Vagina (tissue), 2 donors: ENCODE measurements at regions not wholly inside any gene's neighbourhood (a gene's known extent, or its start where the extent isn't known, plus 50 kb on each side); places are given as distances from the start of the nearest gene placed in this dataset. TPM values are rescaled to one million over a fixed set of nuclear protein-coding genes. Genes with fewer than 3 reads are reported as not detected.

Source experiments
- DNase-seq, 2 donors: peaks; one replicate each; pipeline ENCODE4 v3.0.0-alpha.2; 2017; ENCODE audit errors: extremely low spot score in 2 of 2
- H3K27ac ChIP-seq: fragments of 200-600 bp; sonication (generic); one replicate; pipeline ENCODE4 v1.5.1; 2019
- H3K27me3 ChIP-seq: fragments of 200-600 bp; sonication (generic); one replicate; pipeline ENCODE4 v1.5.1; 2019
- H3K36me3 ChIP-seq, 2 donors: fragments of 200-600 bp; sonication (generic); one replicate each; pipeline ENCODE4 v1.5.1; 2017 to 2019
- H3K4me1 ChIP-seq: fragments of 200-600 bp; sonication (generic); one replicate; pipeline ENCODE4 v1.5.1; 2019
- H3K4me3 ChIP-seq, 2 donors: fragments of 200-600 bp; sonication (generic); 1 replicate in 1 of 2; 2 replicates in 1 of 2; pipeline ENCODE4 v1.5.1; 2016 to 2019
- H3K9me3 ChIP-seq: fragments of 200-600 bp; sonication (generic); one replicate; pipeline ENCODE4 v1.5.1; 2019
- POLR2A ChIP-seq, 2 donors: fragments of 450-650 bp; IDR thresholded peaks; one replicate each; pipeline ENCODE4 v1.6.1; 2017; ENCODE audit warnings: antibody characterized with exemption in 2 of 2, mild to moderate bottlenecking in 2 of 2, moderate library complexity in 2 of 2
- POLR2AphosphoS5 ChIP-seq, 2 donors: sonication (generic); formaldehyde crosslinking; IDR thresholded peaks; one replicate each; pipeline ENCODE4 v1.9.0; 2017; ENCODE audit warnings: antibody characterized with exemption in 2 of 2, mild to moderate bottlenecking in 2 of 2, low read depth in 1 of 2; ENCODE audit not compliant: insufficient read depth in 1 of 2
- intact Hi-C: fragments of 100-400 bp; cut with DNase I; formaldehyde crosslinking; loops from one replicate; pipeline ENCODE4 v1.15.1; 2023
- microRNA-seq: library from miRNA; unstranded; fragments of <30 nt; microRNA quantifications from one replicate; pipeline ENCODE4, GENCODE V29; 2017; ENCODE audit warnings: borderline number of aligned reads, borderline replicate concordance
- small RNA-seq: library from RNA; depleted of rRNA; stranded (forward); fragments of <200 nt; gene quantifications from one replicate; pipeline ENCODE3, GENCODE V24; 2016
- TF ChIP-seq, protein P1 (sequence below), 3 experiments: fragments of 450-650 bp in 2 of 3; fragments of 200-600 bp in 1 of 3; sonication (generic) in 1 of 3; IDR thresholded peaks; one replicate each; pipeline ENCODE4 v1.5.1; 2017 to 2019; ENCODE audit warnings: antibody characterized with exemption in 3 of 3, mild to moderate bottlenecking in 2 of 3, moderate library complexity in 2 of 3

GRCh38 chrX:39996536-39996935 lies 101.2 kb downstream of the BCOR start:
- no peak overlapping the region for H3K27ac ChIP-seq
- no peaks in the 10 kb centered on the region for H3K27me3 ChIP-seq
- no peaks in the 10 kb centered on the region for H3K36me3 ChIP-seq
- TF ChIP-seq, protein P1, sequence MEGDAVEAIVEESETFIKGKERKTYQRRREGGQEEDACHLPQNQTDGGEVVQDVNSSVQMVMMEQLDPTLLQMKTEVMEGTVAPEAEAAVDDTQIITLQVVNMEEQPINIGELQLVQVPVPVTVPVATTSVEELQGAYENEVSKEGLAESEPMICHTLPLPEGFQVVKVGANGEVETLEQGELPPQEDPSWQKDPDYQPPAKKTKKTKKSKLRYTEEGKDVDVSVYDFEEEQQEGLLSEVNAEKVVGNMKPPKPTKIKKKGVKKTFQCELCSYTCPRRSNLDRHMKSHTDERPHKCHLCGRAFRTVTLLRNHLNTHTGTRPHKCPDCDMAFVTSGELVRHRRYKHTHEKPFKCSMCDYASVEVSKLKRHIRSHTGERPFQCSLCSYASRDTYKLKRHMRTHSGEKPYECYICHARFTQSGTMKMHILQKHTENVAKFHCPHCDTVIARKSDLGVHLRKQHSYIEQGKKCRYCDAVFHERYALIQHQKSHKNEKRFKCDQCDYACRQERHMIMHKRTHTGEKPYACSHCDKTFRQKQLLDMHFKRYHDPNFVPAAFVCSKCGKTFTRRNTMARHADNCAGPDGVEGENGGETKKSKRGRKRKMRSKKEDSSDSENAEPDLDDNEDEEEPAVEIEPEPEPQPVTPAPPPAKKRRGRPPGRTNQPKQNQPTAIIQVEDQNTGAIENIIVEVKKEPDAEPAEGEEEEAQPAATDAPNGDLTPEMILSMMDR (IDR thresholded peaks at IDR 0.05) = no peak
- TF ChIP-seq POLR2A (IDR thresholded peaks at IDR 0.05) (no peak), POLR2AphosphoS5 (IDR thresholded peaks at IDR 0.05; ENCODE audit: insufficient read depth in 1 of 2, low read depth in 1 of 2) (no peak)
- no peaks in the 10 kb centered on the region for H3K4me1 ChIP-seq
- H3K9me3 ChIP-seq = no peaks in the 10 kb centered on the region
- intact Hi-C loops = no loop called here
- H3K4me3 ChIP-seq = no peak overlapping the region
- no peak for DNase-seq

DNA sequence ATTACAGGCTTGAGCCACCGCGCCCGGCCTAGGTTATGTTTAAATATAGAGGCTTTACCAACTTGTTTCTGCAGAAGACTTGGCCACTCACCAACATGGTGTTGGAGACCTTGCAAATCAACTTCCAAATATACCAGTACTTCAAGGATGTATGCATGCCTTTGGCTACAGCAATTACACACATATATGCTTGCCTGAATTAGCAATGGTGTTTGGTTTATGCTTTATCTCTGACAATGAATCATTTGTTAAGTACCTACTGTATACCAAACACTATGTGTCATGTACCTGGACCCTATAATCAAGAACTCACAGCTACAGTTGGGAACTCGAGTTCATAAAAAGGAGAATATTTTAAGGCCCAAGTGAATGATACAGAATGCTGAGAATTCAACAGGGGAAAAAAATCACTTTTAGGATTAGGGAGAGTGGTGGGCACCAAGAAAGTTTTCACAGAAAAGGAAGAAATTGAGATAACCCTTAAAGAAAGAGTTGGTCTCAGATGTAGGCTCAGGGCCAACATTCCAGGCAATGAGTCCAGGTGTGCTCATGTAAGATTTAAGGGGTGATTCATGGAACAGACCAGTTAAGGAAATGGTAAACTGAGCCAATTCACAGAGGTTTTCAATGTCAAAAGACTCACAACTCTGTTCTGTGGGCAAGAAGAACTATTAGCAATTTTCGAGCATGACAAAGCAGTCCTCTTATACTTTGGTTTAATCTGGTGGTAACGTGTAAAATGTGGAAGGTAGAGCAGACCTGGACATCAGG lies 98.9 kb downstream of the BCOR start:
- no peak for TF ChIP-seq POLR2A (IDR thresholded peaks at IDR 0.05)
- no peak for TF ChIP-seq POLR2AphosphoS5 (IDR thresholded peaks at IDR 0.05; ENCODE audit: insufficient read depth in 1 of 2, low read depth in 1 of 2)
- TF ChIP-seq, protein P1 (IDR thresholded peaks at IDR 0.05) = no peak
- no peaks in the 10 kb centered on the region for H3K27me3 ChIP-seq
- H3K9me3 ChIP-seq = no peaks in the 10 kb centered on the region
- H3K4me1 ChIP-seq = no peaks in the 10 kb centered on the region
- no peak overlapping the region for H3K4me3 ChIP-seq
- intact Hi-C loops = no loop called here
- H3K27ac ChIP-seq = no peak overlapping the region
- no peaks in the 10 kb centered on the region for H3K36me3 ChIP-seq
- no peak for DNase-seq

Small RNA genes lying in the stretch of these regions (microRNA-seq; reads per million reads assigned to microRNA genes)
- gene MIR1587 (not detected), gene MIR3937 (not detected)

Small RNA genes lying in the stretch of these regions (small RNA-seq; reads per million reads assigned to genes)
- gene MIR1587 = not detected
- gene MIR3937 = not detected
- not detected for gene RN7SL732P
- gene RNU6-591P = not detected
